ENCODE measurements at regions not wholly inside any gene's neighbourhood (a gene's known extent, or its start where the extent isn't known, plus 50 kb on each side); places are given as distances from the start of the nearest gene placed in this dataset.

GRCh38 chr3:101979033-101979432 is 129.7 kb downstream of the NFKBIZ start:
- Histone ChIP-seq H3K9ac (ENCODE audit: low read length) (no peak overlapping the region), H3K9me3 (ENCODE audit: control insufficient read depth, low read length) (no peaks in the 10 kb centered on the region), H3K4me1 (ENCODE audit: control insufficient read depth, insufficient read depth, low read length) (no peaks in the 10 kb centered on the region), H3K27me3 (ENCODE audit: control insufficient read depth, insufficient read depth, low read length) (no peaks in the 10 kb centered on the region), H3K4me3 (ENCODE audit: low read length) (no peak overlapping the region), H3K36me3 (ENCODE audit: control insufficient read depth, insufficient read depth, low read length) (no peaks in the 10 kb centered on the region)

DNA sequence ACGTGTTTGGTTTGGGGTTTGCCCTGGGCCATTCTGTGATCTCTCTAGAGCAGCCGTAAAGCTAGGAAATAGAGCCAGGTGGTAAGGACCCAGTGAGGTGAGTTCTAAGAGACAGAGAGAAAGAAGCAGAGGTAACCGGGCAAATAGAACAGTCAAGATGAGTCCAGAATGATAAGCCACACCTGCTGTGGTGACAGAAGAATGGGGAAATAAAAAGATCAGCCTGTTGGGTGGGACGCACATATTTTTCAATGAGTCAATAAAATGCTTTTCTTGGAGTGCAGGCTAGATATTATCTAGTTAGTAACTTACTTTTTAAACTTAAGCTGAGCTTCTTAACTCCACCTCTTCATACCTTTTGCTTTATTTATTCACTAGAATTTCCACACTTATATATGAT is 135.0 kb downstream of the NFKBIZ start:
- no peaks in the 10 kb centered on the region for H3K27me3 ChIP-seq (ENCODE audit: control insufficient read depth, insufficient read depth, low read length)
- no peaks in the 10 kb centered on the region for H3K36me3 ChIP-seq (ENCODE audit: control insufficient read depth, insufficient read depth, low read length)
- no peaks in the 10 kb centered on the region for H3K4me1 ChIP-seq (ENCODE audit: control insufficient read depth, insufficient read depth, low read length)
- no peak overlapping the region for H3K9ac ChIP-seq (ENCODE audit: low read length)
- H3K4me3 ChIP-seq (ENCODE audit: low read length): no peak overlapping the region
- no peaks in the 10 kb centered on the region for H3K9me3 ChIP-seq (ENCODE audit: control insufficient read depth, low read length)

DNA sequence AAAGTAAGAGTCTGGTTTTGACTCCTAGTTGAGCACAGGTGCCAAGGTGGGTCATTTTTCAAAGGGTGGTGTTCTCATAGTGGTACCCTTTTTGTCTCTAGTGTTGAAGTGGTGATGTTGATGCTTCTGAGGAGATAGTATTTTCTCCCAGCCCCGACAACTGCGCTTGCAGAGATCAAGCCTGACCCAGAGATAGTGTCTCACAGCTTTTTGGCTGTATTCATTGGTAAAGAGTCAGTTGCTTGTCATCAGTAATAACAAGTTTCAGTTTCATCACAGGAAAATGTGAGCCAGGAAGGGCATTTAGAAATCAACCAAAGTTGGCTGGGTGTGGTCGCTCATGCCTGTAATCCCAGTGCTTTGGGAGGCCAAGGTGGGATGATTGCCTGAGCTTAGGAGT is 139.3 kb downstream of the NFKBIZ start:
- Histone ChIP-seq H3K4me3 (ENCODE audit: low read length) (no peak overlapping the region), H3K9me3 (ENCODE audit: control insufficient read depth, low read length) (no peaks in the 10 kb centered on the region), H3K36me3 (ENCODE audit: control insufficient read depth, insufficient read depth, low read length) (no peaks in the 10 kb centered on the region), H3K4me1 (ENCODE audit: control insufficient read depth, insufficient read depth, low read length) (peaks cover 14% of the 10 kb centered on the region), H3K9ac (ENCODE audit: low read length) (no peak overlapping the region), H3K27me3 (ENCODE audit: control insufficient read depth, insufficient read depth, low read length) (no peaks in the 10 kb centered on the region)

- no peak overlapping the region for H3K9ac ChIP-seq (ENCODE audit: low read length)
- H3K4me1 ChIP-seq (ENCODE audit: control insufficient read depth, insufficient read depth, low read length): peaks cover 14% of the 10 kb centered on the region
- H3K4me3 ChIP-seq (ENCODE audit: low read length): no peak overlapping the region
- H3K27me3 ChIP-seq (ENCODE audit: control insufficient read depth, insufficient read depth, low read length): no peaks in the 10 kb centered on the region
- H3K36me3 ChIP-seq (ENCODE audit: control insufficient read depth, insufficient read depth, low read length): no peaks in the 10 kb centered on the region
- H3K9me3 ChIP-seq (ENCODE audit: control insufficient read depth, low read length): no peaks in the 10 kb centered on the region
These were observed 140.4 kb downstream of the NFKBIZ start for GRCh38 chr3:101989578-101990200.

DNA sequence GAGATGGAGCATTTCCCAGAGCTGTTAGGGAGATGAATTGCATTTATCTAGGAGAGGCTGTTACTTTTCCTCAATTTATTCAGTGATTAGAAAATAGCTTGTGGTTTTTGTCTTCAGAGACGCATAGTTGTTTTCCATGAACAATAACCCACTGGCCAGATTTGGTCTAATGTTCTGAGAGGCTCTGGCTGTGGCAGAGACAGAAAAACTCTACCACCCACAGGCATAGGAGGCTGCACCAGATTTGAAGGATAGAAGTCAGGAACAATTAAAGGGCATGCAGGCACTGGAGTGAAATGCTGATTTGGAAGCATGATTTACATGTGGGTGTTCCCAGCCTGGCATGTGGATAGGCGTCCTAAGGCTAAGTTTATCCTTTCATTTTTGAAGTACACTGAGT is 143.5 kb downstream of the NFKBIZ start:
- Histone ChIP-seq H3K9me3 (ENCODE audit: control insufficient read depth, low read length) (no peaks in the 10 kb centered on the region), H3K4me3 (ENCODE audit: low read length) (no peak overlapping the region)

GRCh38 chr3:101994386-101994785 is 145.1 kb downstream of the NFKBIZ start:
- no peak overlapping the region for H3K9ac ChIP-seq (ENCODE audit: low read length)
- H3K9me3 ChIP-seq (ENCODE audit: control insufficient read depth, low read length): no peaks in the 10 kb centered on the region
- H3K36me3 ChIP-seq (ENCODE audit: control insufficient read depth, insufficient read depth, low read length): no peaks in the 10 kb centered on the region
- peaks cover 14% of the 10 kb centered on the region for H3K4me1 ChIP-seq (ENCODE audit: control insufficient read depth, insufficient read depth, low read length)
- H3K4me3 ChIP-seq (ENCODE audit: low read length): no peak overlapping the region
- no peaks in the 10 kb centered on the region for H3K27me3 ChIP-seq (ENCODE audit: control insufficient read depth, insufficient read depth, low read length)

More for the DNA sequence above, 143.5 kb downstream of the NFKBIZ start:
- Histone ChIP-seq H3K4me1 (ENCODE audit: control insufficient read depth, insufficient read depth, low read length) (peaks cover 14% of the 10 kb centered on the region), H3K36me3 (ENCODE audit: control insufficient read depth, insufficient read depth, low read length) (no peaks in the 10 kb centered on the region), H3K9ac (ENCODE audit: low read length) (no peak overlapping the region), H3K27me3 (ENCODE audit: control insufficient read depth, insufficient read depth, low read length) (no peaks in the 10 kb centered on the region)

DNA sequence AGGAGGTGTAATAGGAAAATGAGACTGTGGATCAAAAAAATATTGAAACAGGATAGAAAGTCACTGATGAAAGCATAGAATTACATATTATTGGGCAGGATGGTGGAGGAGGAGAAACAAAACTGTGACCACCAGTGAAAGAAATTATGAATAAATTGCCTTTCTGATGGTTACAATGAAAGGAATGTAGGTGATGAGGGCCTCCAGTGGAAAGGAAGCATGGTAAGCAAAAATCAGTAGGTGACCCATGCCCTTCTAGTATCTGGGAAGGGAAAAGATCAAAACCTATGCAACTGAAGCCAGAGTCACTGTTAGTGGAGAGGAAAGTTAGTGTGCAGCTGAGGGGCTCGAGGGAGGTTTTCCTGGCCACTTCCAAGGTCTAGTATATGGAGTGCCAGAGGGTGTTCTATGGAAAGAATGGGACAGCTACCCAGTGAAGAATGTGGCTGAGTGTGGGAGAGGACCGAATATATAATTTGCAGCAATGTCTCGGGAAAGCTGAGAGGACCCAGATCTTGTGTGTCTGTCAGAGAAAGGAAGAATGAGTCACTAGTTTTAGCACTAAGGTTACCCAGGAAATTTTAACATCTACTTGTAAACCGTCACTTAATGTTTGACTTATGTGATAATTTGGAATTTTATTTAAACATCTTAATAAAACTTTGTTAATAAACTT is 146.2 kb downstream of the NFKBIZ start:
- Histone ChIP-seq H3K4me1 (ENCODE audit: control insufficient read depth, insufficient read depth, low read length) (peaks cover 14% of the 10 kb centered on the region), H3K4me3 (ENCODE audit: low read length) (no peak overlapping the region), H3K36me3 (ENCODE audit: control insufficient read depth, insufficient read depth, low read length) (no peaks in the 10 kb centered on the region), H3K9ac (ENCODE audit: low read length) (no peak overlapping the region), H3K9me3 (ENCODE audit: control insufficient read depth, low read length) (no peaks in the 10 kb centered on the region), H3K27me3 (ENCODE audit: control insufficient read depth, insufficient read depth, low read length) (no peaks in the 10 kb centered on the region)

DNA sequence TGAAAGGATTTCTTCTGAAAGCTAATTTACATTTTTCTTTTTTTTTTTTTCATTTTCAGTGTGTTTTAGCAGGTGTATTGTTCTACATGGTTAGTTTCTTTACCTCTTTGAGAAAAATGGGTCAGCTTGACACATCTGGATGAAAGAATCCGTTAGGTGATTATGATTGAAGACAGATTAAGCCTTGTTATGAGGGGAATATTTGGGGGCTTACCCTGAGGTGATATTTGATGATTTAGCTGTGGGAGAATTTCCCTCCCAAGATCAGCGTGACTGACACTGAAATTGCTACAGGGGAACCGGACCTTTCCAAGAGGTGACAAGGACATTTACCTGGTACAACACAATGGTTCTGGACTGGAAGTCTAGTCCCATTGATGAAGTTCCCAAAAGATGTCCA is 147.5 kb downstream of the NFKBIZ start:
- Histone ChIP-seq H3K9ac (ENCODE audit: low read length) (no peak overlapping the region), H3K4me3 (ENCODE audit: low read length) (no peak overlapping the region), H3K9me3 (ENCODE audit: control insufficient read depth, low read length) (no peaks in the 10 kb centered on the region), H3K4me1 (ENCODE audit: control insufficient read depth, insufficient read depth, low read length) (peaks cover 7% of the 10 kb centered on the region), H3K36me3 (ENCODE audit: control insufficient read depth, insufficient read depth, low read length) (no peaks in the 10 kb centered on the region), H3K27me3 (ENCODE audit: control insufficient read depth, insufficient read depth, low read length) (no peaks in the 10 kb centered on the region)

- Histone ChIP-seq H3K4me3 (ENCODE audit: low read length) (no peak overlapping the region), H3K4me1 (ENCODE audit: control insufficient read depth, insufficient read depth, low read length) (no peaks in the 10 kb centered on the region), H3K36me3 (ENCODE audit: control insufficient read depth, insufficient read depth, low read length) (no peaks in the 10 kb centered on the region), H3K27me3 (ENCODE audit: control insufficient read depth, insufficient read depth, low read length) (no peaks in the 10 kb centered on the region), H3K9me3 (ENCODE audit: control insufficient read depth, low read length) (no peaks in the 10 kb centered on the region), H3K9ac (ENCODE audit: low read length) (no peak overlapping the region)
These were observed 149.1 kb downstream of the NFKBIZ start for GRCh38 chr3:101998256-101998926.

GRCh38 chr3:101999177-101999779 is 150.0 kb downstream of the NFKBIZ start:
- Histone ChIP-seq H3K36me3 (ENCODE audit: control insufficient read depth, insufficient read depth, low read length) (no peaks in the 10 kb centered on the region), H3K4me3 (ENCODE audit: low read length) (no peak overlapping the region), H3K4me1 (ENCODE audit: control insufficient read depth, insufficient read depth, low read length) (no peaks in the 10 kb centered on the region), H3K9me3 (ENCODE audit: control insufficient read depth, low read length) (no peaks in the 10 kb centered on the region), H3K27me3 (ENCODE audit: control insufficient read depth, insufficient read depth, low read length) (no peaks in the 10 kb centered on the region), H3K9ac (ENCODE audit: low read length) (no peak overlapping the region)

DNA sequence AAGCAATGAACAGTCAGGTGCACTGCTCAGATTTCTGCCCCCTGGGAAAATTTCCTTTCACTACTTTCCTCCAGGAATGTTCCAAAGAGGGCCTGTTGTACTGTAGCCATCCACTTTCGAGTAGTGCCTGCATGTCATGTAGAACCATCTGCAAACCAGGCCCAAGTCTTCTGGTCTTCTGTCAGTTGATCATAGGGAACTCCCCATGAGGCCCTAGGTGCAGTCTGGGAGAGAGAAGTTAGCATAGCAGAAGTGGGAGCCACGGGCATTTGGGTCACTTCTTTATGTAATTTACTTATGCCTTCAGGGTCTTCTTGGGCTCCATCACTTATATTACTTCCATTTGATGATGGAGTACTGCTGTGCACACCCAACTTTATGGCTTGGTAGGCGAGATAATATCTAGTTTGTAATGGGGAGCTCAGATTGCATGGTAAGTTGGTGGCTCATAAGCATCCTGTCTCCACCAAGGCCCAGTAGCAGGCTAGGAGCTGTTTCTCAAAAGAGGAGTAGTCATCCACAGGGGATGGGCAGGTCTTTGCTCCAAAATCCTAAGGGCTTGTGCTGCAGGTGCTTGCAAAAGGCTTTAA is 151.4 kb downstream of the NFKBIZ start:
- Histone ChIP-seq H3K4me1 (ENCODE audit: control insufficient read depth, insufficient read depth, low read length) (no peaks in the 10 kb centered on the region), H3K27me3 (ENCODE audit: control insufficient read depth, insufficient read depth, low read length) (no peaks in the 10 kb centered on the region), H3K9ac (ENCODE audit: low read length) (no peak overlapping the region), H3K36me3 (ENCODE audit: control insufficient read depth, insufficient read depth, low read length) (no peaks in the 10 kb centered on the region), H3K4me3 (ENCODE audit: low read length) (no peak overlapping the region), H3K9me3 (ENCODE audit: control insufficient read depth, low read length) (no peaks in the 10 kb centered on the region)

DNA sequence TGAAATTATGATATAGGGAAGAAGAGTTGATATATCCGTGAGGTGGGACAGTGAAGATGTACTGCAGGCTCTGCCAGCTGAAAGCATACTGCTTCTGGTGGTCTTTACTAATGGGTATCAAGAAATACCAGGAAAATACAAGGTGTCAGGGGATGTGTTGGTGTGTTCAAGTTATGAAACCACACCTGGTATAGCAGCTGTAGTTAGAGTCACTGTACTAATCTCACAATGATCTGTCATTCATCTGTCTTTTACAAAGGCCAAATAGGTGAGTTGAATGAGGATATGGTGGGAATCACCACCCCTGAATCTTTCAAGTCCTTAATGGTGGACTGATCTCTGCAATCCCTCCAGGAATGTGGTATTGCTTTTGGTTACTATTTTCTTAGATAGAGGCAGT is 152.7 kb downstream of the NFKBIZ start:
- Histone ChIP-seq H3K9me3 (ENCODE audit: control insufficient read depth, low read length) (no peaks in the 10 kb centered on the region), H3K4me3 (ENCODE audit: low read length) (no peak overlapping the region), H3K36me3 (ENCODE audit: control insufficient read depth, insufficient read depth, low read length) (no peaks in the 10 kb centered on the region), H3K4me1 (ENCODE audit: control insufficient read depth, insufficient read depth, low read length) (no peaks in the 10 kb centered on the region), H3K27me3 (ENCODE audit: control insufficient read depth, insufficient read depth, low read length) (no peaks in the 10 kb centered on the region), H3K9ac (ENCODE audit: low read length) (no peak overlapping the region)

All from mucosa of stomach (tissue), 1 donor.